ENCODE measurements at regions not wholly inside any gene's neighbourhood (a gene's known extent, or its start where the extent isn't known, plus 50 kb on each side); places are given as distances from the start of the nearest gene placed in this dataset.

DNA sequence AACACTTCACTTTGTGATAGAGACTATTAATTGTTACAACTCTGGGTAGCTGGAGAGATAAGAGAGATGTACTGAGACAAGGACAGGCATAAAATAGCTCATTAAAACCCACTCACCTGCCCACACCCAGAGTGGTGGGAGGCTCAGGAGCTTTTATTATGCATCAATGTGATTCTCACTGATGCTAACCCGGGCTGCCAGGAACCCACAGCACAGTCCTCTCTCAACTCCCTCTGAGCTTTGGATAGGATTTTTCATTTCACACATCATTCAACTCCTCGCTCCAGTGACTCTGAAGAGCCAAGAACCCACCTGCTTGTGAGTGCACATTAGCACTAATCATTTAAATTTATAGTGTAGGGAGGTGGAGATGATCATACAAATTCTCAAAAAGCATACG is 827.9 kb downstream of the FLRT2 start:
- no peak for TF ChIP-seq POLR2A (IDR thresholded peaks at IDR 0.05)
- TF ChIP-seq, protein P1, sequence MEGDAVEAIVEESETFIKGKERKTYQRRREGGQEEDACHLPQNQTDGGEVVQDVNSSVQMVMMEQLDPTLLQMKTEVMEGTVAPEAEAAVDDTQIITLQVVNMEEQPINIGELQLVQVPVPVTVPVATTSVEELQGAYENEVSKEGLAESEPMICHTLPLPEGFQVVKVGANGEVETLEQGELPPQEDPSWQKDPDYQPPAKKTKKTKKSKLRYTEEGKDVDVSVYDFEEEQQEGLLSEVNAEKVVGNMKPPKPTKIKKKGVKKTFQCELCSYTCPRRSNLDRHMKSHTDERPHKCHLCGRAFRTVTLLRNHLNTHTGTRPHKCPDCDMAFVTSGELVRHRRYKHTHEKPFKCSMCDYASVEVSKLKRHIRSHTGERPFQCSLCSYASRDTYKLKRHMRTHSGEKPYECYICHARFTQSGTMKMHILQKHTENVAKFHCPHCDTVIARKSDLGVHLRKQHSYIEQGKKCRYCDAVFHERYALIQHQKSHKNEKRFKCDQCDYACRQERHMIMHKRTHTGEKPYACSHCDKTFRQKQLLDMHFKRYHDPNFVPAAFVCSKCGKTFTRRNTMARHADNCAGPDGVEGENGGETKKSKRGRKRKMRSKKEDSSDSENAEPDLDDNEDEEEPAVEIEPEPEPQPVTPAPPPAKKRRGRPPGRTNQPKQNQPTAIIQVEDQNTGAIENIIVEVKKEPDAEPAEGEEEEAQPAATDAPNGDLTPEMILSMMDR (IDR thresholded peaks at IDR 0.05), result no peak

All from breast epithelium (tissue), 3 donors.